PC-3 (cell line): ENCODE measurements at regions not wholly inside any gene's neighbourhood (a gene's known extent, or its start where the extent isn't known, plus 50 kb on each side); places are given as distances from the start of the nearest gene placed in this dataset.
"Not testable (repeated sequence)": the region's sequence is repeated elsewhere in the genome, so short reads cannot be mapped to it uniquely, and the experiment has no call there.

ENCODE experiments used
- ATAC-seq: fragments of 200-7000 bp; cut with Tn5 transposase; 2 replicates; pipeline ENCODE4 v1.9.1; 2020; ENCODE audit warnings: mild to moderate bottlenecking, moderate library complexity
- BruUV-seq: library from RNA; stranded (reverse); fragments of 400-500 nt; replicated peaks from 2 replicates; lab custom pipeline; 2021; lab: Mats Ljungman, UMichigan
- CTCF ChIA-PET: fragments of 300-600 bp; sonication (Branson Sonifier 250); formaldehyde crosslinking; loops from one replicate; lab custom pipeline; 2022; ENCODE audit warnings: antibody characterized with exemption; lab: Charles Lee
- POLR2A ChIA-PET: fragments of 300-600 bp; sonication (Branson Sonifier 250); formaldehyde crosslinking; loops from one replicate; lab custom pipeline; 2022; ENCODE audit warnings: antibody characterized with exemption; ENCODE audit not compliant: unreplicated experiment; lab: Charles Lee
- DNase-seq: peaks from one replicate; pipeline ENCODE4 v3.0.0-alpha.2; 2015
- H2AFZ ChIP-seq: fragments of 300-600 bp; sonication (generic); 2 replicates; pipeline ENCODE4 v1.6.0; 2016; ENCODE audit warnings: antibody characterized with exemption, low read length
- H3F3A ChIP-seq: fragments of 300-600 bp; sonication (generic); one replicate; pipeline ENCODE4 v1.6.0; 2017; ENCODE audit warnings: antibody characterized with exemption, low read length, control low read depth, mild to moderate bottlenecking; ENCODE audit not compliant: unreplicated experiment
- H3K27ac ChIP-seq: fragments of 300-600 bp; sonication (generic); 2 replicates; pipeline ENCODE4 v1.5.1; 2016; ENCODE audit warnings: mild to moderate bottlenecking, low read length
- H3K27me3 ChIP-seq: fragments of 300-600 bp; sonication (generic); 2 replicates; pipeline ENCODE4 v1.6.1; 2016; ENCODE audit warnings: low read length, mixed read lengths
- H3K36me3 ChIP-seq: fragments of 300-600 bp; sonication (generic); 2 replicates; pipeline ENCODE4 v1.6.1; 2016; ENCODE audit warnings: low read depth, mixed run types, low read length, mixed read lengths
- H3K4me1 ChIP-seq: fragments of 300-600 bp; sonication (generic); 2 replicates; pipeline ENCODE4 v1.5.1; 2016; ENCODE audit warnings: low read length; ENCODE audit not compliant: insufficient read depth
- H3K4me2 ChIP-seq: fragments of 300-600 bp; sonication (generic); 2 replicates; pipeline ENCODE4 v1.6.0; 2016; ENCODE audit warnings: low read length
- H3K4me3 ChIP-seq: fragments of 300-600 bp; sonication (generic); 2 replicates; pipeline ENCODE4 v1.5.1; 2016; ENCODE audit warnings: mild to moderate bottlenecking, low read length, mixed read lengths
- H3K79me2 ChIP-seq: fragments of 300-600 bp; sonication (generic); 2 replicates; pipeline ENCODE4 v1.6.1; 2017; ENCODE audit warnings: low read length, mixed read lengths
- H3K9ac ChIP-seq: fragments of 300-600 bp; sonication (generic); 2 replicates; pipeline ENCODE4 v1.6.0; 2016; ENCODE audit warnings: mild to moderate bottlenecking, low read length
- H3K9me2 ChIP-seq: fragments of 300-600 bp; sonication (generic); replicated peaks from 2 replicates; pipeline ENCODE4 v1.6.1; 2016; ENCODE audit warnings: mixed run types, low read length, mixed read lengths
- H3K9me3 ChIP-seq: fragments of 300-600 bp; sonication (generic); 2 replicates; pipeline ENCODE4 v1.6.1; 2016; ENCODE audit warnings: low read length, mixed read lengths
- H4K20me1 ChIP-seq: fragments of 300-600 bp; sonication (generic); 2 replicates; pipeline ENCODE4 v1.6.1; 2016; ENCODE audit warnings: low read length, mixed read lengths
- CTCF ChIP-seq: fragments of 300-600 bp; sonication (generic); conservative IDR thresholded peaks from 2 replicates; pipeline ENCODE4 v1.5.1; 2017; ENCODE audit warnings: antibody characterized with exemption, low read depth, mild to moderate bottlenecking, low read length
- EZH2 ChIP-seq: fragments of 300-600 bp; sonication (generic); IDR thresholded peaks from one replicate; pipeline ENCODE4 v1.6.1; 2017; ENCODE audit warnings: antibody characterized with exemption, mild to moderate bottlenecking, low read length; ENCODE audit not compliant: unreplicated experiment
- EZH2phosphoT487 ChIP-seq: fragments of 300-600 bp; sonication (generic); IDR thresholded peaks from 2 replicates; pipeline ENCODE4 v1.6.1; 2018; ENCODE audit warnings: mild to moderate bottlenecking, antibody characterized with exemption, low read length, borderline replicate concordance
- intact Hi-C: fragments of 100-400 bp; cut with micrococcal nuclease; formaldehyde crosslinking; loops from 2 replicates; pipeline ENCODE4 v1.9.0; 2023

DNA sequence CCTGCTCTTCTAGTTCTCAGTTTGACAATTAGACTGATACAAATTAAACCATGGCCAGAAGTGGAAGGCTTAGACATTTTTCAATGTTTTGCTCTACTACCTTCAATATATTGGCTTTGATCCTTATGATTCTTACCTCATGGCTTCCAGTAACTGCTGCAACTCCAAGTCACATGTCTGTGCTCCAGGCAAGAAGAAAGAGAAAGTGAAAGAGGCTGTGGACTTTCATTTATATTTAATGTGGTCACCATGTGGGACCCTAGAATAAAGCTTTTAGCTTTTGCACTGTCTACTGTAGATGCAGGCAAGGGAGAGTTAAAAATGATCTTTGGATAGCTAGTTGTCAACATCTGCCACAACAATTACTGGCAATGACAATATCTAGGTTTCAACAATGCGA is 214.3 kb upstream of the PDE3A start:
- no peak for TF ChIP-seq CTCF
- no peak for TF ChIP-seq EZH2
- TF ChIP-seq EZH2phosphoT487: no peak
- Histone ChIP-seq H3K9ac (no peak overlapping the region), H3K9me3 (no peaks in the 10 kb centered on the region), H3K4me2 (no peak overlapping the region), H3K36me3 (no peaks in the 10 kb centered on the region), H2AFZ (no peak overlapping the region), H3K9me2 (no peaks in the 10 kb centered on the region), H3K27me3 (no peaks in the 10 kb centered on the region), H3K79me2 (no peaks in the 10 kb centered on the region), H3K4me1 (no peaks in the 10 kb centered on the region), H3K27ac (no peak overlapping the region), H3F3A (no peaks in the 10 kb centered on the region), H4K20me1 (no peaks in the 10 kb centered on the region), H3K4me3 (no peak overlapping the region)
- DNase-seq: no peak
- POLR2A ChIA-PET: no interaction called here
- no TSS peak for BruUV-seq
- CTCF ChIA-PET: no interaction called here
- intact Hi-C loops: no loop called here
- ATAC-seq: no peak

- Histone ChIP-seq H3K36me3 (no peaks in the 10 kb centered on the region), H3K9me3 (no peaks in the 10 kb centered on the region), H3K27ac (no peak overlapping the region), H2AFZ (no peak overlapping the region), H3K4me1 (no peaks in the 10 kb centered on the region), H3K9ac (no peak overlapping the region), H3K79me2 (no peaks in the 10 kb centered on the region), H4K20me1 (no peaks in the 10 kb centered on the region), H3K9me2 (no peaks in the 10 kb centered on the region), H3K4me2 (no peak overlapping the region), H3K4me3 (no peak overlapping the region), H3F3A (no peaks in the 10 kb centered on the region), H3K27me3 (no peaks in the 10 kb centered on the region)
- TF ChIP-seq EZH2phosphoT487 (no peak), EZH2 (no peak), CTCF (no peak)
- CTCF ChIA-PET: no interaction called here
- DNase-seq (no peak), ATAC-seq (no peak)
- no TSS peak for BruUV-seq
- intact Hi-C loops: no loop called here
- POLR2A ChIA-PET: no interaction called here
These were observed 213.0 kb upstream of the PDE3A start for GRCh38 chr12:20155374-20155773.

DNA sequence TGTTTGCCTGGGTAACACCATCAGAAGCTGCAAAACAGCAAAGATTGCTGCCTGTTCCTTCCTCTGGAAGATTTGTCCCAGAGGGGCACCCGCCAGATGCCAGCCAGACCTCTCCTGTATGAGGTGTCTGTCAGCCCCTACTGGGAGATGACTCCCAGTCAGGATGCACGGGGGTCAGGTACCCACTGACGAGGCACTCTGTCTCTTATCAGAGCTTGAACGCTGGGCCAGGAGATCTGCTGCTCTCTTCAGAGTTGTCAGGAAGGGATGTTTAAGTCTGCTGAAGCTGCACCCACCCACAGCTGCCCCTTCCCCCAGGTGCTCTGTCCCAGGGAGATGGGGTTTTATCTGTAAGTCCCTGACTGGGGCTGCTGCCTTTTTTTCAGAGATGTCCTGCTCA is 207.4 kb upstream of the PDE3A start:
- H4K20me1 ChIP-seq, H3K27me3 ChIP-seq, DNase-seq, H3K4me2 ChIP-seq, CTCF ChIA-PET, intact Hi-C loops, H3K36me3 ChIP-seq, H3K79me2 ChIP-seq, BruUV-seq, H3K9me2 ChIP-seq, POLR2A ChIA-PET, ATAC-seq, H2AFZ ChIP-seq, H3K4me3 ChIP-seq, H3K27ac ChIP-seq, H3F3A ChIP-seq, H3K9me3 ChIP-seq, H3K4me1 ChIP-seq, H3K9ac ChIP-seq: not testable (repeated sequence)
